Nephron progenitor cell (in vitro differentiated cells): ENCODE measurements at regions not wholly inside any gene's neighbourhood (a gene's known extent, or its start where the extent isn't known, plus 50 kb on each side); places are given as distances from the start of the nearest gene placed in this dataset.

Source experiments
- DNase-seq: peaks from one replicate; pipeline ENCODE4 v3.0.0; 2021
- H3K27ac Mint-ChIP-seq: 2 replicates; pipeline ENCODE4 v1.8.0; 2021; ENCODE audit warnings: mild to moderate bottlenecking, moderate library complexity, mixed read lengths
- H3K27me3 Mint-ChIP-seq: 2 replicates; pipeline ENCODE4 v1.8.0; 2021; ENCODE audit warnings: mild to moderate bottlenecking, low read depth, mixed read lengths; ENCODE audit not compliant: poor library complexity
- H3K36me3 Mint-ChIP-seq: 2 replicates; pipeline ENCODE4 v1.8.0; 2021; ENCODE audit warnings: low read depth, mixed read lengths
- H3K4me1 Mint-ChIP-seq: 2 replicates; pipeline ENCODE4 v1.8.0; 2021; ENCODE audit warnings: mixed read lengths
- H3K4me3 Mint-ChIP-seq: 2 replicates; pipeline ENCODE4 v1.8.0; 2021; ENCODE audit warnings: mild to moderate bottlenecking, moderate library complexity, mixed read lengths
- H3K9me3 Mint-ChIP-seq: 2 replicates; pipeline ENCODE4 v1.8.0; 2021; ENCODE audit warnings: mild to moderate bottlenecking, moderate library complexity, mixed read lengths
- CTCF ChIP-seq: fragments of 200-600 bp; sonication (generic); IDR thresholded peaks from 2 replicates; pipeline ENCODE4 v1.5.0; 2021; ENCODE audit warnings: antibody characterized with exemption

- Mint-ChIP-seq H3K27me3 (peaks cover 6% of the 10 kb centered on the region), H3K9me3 (no peaks in the 10 kb centered on the region)
Measured at GRCh38 chr11:34750692-34751405, 130.0 kb downstream of the EHF start.

GRCh38 chr11:34749666-34750659 lies 129.1 kb downstream of the EHF start:
- no peak for TF ChIP-seq CTCF
- no peak for DNase-seq
- Mint-ChIP-seq H3K27ac (no peak overlapping the region), H3K27me3 (peaks cover 6% of the 10 kb centered on the region), H3K36me3 (peaks cover 48% of the 10 kb centered on the region), H3K9me3 (no peaks in the 10 kb centered on the region), H3K4me3 (no peak overlapping the region), H3K4me1 (no peaks in the 10 kb centered on the region)

More at GRCh38 chr11:34750692-34751405, 130.0 kb downstream of the EHF start:
- no peak for DNase-seq
- Mint-ChIP-seq H3K4me1 (no peaks in the 10 kb centered on the region), H3K4me3 (no peak overlapping the region), H3K27ac (no peak overlapping the region), H3K36me3 (peaks cover 56% of the 10 kb centered on the region)
- TF ChIP-seq CTCF, result no peak

- DNase-seq, result no peak
- no peaks in the 10 kb centered on the region for H3K9me3 Mint-ChIP-seq
- peak overlapping the region; percentile 81 for H3K27ac Mint-ChIP-seq
- TF ChIP-seq CTCF, result no peak
- peaks cover 6% of the 10 kb centered on the region for H3K27me3 Mint-ChIP-seq
- H3K4me3 Mint-ChIP-seq, result no peak overlapping the region
- peaks cover 45% of the 10 kb centered on the region for H3K36me3 Mint-ChIP-seq
- no peaks in the 10 kb centered on the region for H3K4me1 Mint-ChIP-seq
Measured at GRCh38 chr11:34748036-34748435, 127.1 kb downstream of the EHF start.

- DNase-seq, result no peak
- H3K36me3 Mint-ChIP-seq, result peaks cover 37% of the 10 kb centered on the region
- H3K27me3 Mint-ChIP-seq, result peaks cover 6% of the 10 kb centered on the region
- H3K27ac Mint-ChIP-seq, result no peak overlapping the region
- H3K4me1 Mint-ChIP-seq, result no peaks in the 10 kb centered on the region
- TF ChIP-seq CTCF, result no peak
- H3K4me3 Mint-ChIP-seq, result no peak overlapping the region
- peaks cover under 1% of the 10 kb centered on the region for H3K9me3 Mint-ChIP-seq
Measured at GRCh38 chr11:34747251-34747650, 126.4 kb downstream of the EHF start.

GRCh38 chr11:34745195-34745594 lies 124.3 kb downstream of the EHF start:
- Mint-ChIP-seq H3K27me3 (peaks cover 3% of the 10 kb centered on the region), H3K27ac (no peak overlapping the region), H3K36me3 (peaks cover 30% of the 10 kb centered on the region), H3K4me1 (no peaks in the 10 kb centered on the region), H3K4me3 (no peak overlapping the region), H3K9me3 (peaks cover 21% of the 10 kb centered on the region)
- no peak for TF ChIP-seq CTCF
- DNase-seq, result no peak
